Peyer's patch (tissue), 4 donors: ENCODE measurements at regions not wholly inside any gene's neighbourhood (a gene's known extent, or its start where the extent isn't known, plus 50 kb on each side); places are given as distances from the start of the nearest gene placed in this dataset.

Experiments
- DNase-seq, 3 donors: peaks; one replicate each; pipeline ENCODE4 v3.0.0-alpha.2; 2017 to 2019
- H3K27ac ChIP-seq, 4 donors: fragments of 200-600 bp; sonication (generic); one replicate each; pipeline ENCODE4 v1.5.1; 2016 to 2019
- H3K27me3 ChIP-seq, 2 donors: fragments of 200-600 bp; sonication (generic); one replicate each; pipeline ENCODE4 v1.5.1; 2019
- H3K36me3 ChIP-seq, 3 donors: fragments of 200-600 bp; sonication (generic); one replicate each; pipeline ENCODE4 v1.5.1; 2016 to 2019
- H3K4me1 ChIP-seq, 4 donors: fragments of 200-600 bp; sonication (generic); one replicate each; pipeline ENCODE4 v1.5.1; 2016 to 2019
- H3K4me3 ChIP-seq, 4 donors: fragments of 200-600 bp; sonication (generic); 1 replicate in 3 of 4; 2 replicates in 1 of 4; pipeline ENCODE4 v1.5.1; 2016 to 2019; ENCODE audit warnings: mild to moderate bottlenecking in 1 of 4
- H3K9me3 ChIP-seq, 4 donors: fragments of 200-600 bp; sonication (generic); one replicate each; pipeline ENCODE4 v1.5.1; 2016 to 2019; ENCODE audit warnings: mild to moderate bottlenecking in 1 of 4
- CTCF ChIP-seq, 6 experiments: fragments of 450-650 bp in 4 of 6; fragments of 200-600 bp in 2 of 6; sonication (generic) in 1 of 6; IDR thresholded peaks; one replicate each; pipeline ENCODE4 v1.5.1; 2017 to 2019; ENCODE audit warnings: antibody characterized with exemption in 6 of 6, mild to moderate bottlenecking in 3 of 6, moderate library complexity in 1 of 6
- POLR2A ChIP-seq, 2 donors: fragments of 450-650 bp; IDR thresholded peaks; one replicate each; pipeline ENCODE4 v1.5.1; 2017; ENCODE audit warnings: antibody characterized with exemption in 2 of 2, mild to moderate bottlenecking in 2 of 2, moderate library complexity in 2 of 2

GRCh38 chr3:87161851-87162250 lies 65.3 kb upstream of the CHMP2B start:
- Histone ChIP-seq H3K4me3 (no peak overlapping the region), H3K4me1 (no peaks in the 10 kb centered on the region), H3K36me3 (no peaks in the 10 kb centered on the region), H3K27me3 (no peaks in the 10 kb centered on the region), H3K9me3 (no peaks in the 10 kb centered on the region), H3K27ac (no peak overlapping the region)
- no peak for DNase-seq
- TF ChIP-seq CTCF (IDR thresholded peaks at IDR 0.05): no peak
- TF ChIP-seq POLR2A (IDR thresholded peaks at IDR 0.05): no peak

GRCh38 chr3:87161417-87161816 lies 65.7 kb upstream of the CHMP2B start:
- H3K9me3 ChIP-seq: no peaks in the 10 kb centered on the region
- DNase-seq: no peak
- H3K27me3 ChIP-seq: no peaks in the 10 kb centered on the region
- H3K4me1 ChIP-seq: no peaks in the 10 kb centered on the region
- H3K27ac ChIP-seq: no peak overlapping the region
- no peak overlapping the region for H3K4me3 ChIP-seq
- no peak for TF ChIP-seq POLR2A (IDR thresholded peaks at IDR 0.05)
- no peak for TF ChIP-seq CTCF (IDR thresholded peaks at IDR 0.05)
- no peaks in the 10 kb centered on the region for H3K36me3 ChIP-seq

- H3K4me3 ChIP-seq: no peak overlapping the region
- DNase-seq: no peak
These were observed 66.1 kb upstream of the CHMP2B start for GRCh38 chr3:87161013-87161412.

DNA sequence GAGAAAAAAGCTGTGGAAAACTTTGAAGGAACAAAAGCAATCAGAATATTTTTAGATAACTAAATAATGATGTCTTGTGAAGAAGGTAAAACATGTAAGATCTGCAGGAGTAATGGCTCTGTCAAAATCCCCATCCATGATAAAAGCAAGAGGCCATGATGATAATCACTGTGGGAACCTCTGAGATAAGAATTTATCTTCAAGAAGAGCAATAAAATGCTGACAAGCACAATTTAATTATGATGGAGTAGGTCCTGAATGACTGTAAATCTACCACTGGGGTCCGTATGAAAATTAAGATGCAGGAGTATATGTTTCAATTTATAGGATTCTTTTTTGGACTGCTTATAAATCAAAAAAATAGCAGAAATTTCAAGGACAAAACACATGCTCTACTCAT lies 68.3 kb upstream of the CHMP2B start:
- H3K9me3 ChIP-seq: no peaks in the 10 kb centered on the region
- no peak for DNase-seq
- TF ChIP-seq POLR2A (IDR thresholded peaks at IDR 0.05): no peak
- no peak for TF ChIP-seq CTCF (IDR thresholded peaks at IDR 0.05)
- no peak overlapping the region for H3K27ac ChIP-seq
- H3K4me3 ChIP-seq: no peak overlapping the region
- H3K27me3 ChIP-seq: no peaks in the 10 kb centered on the region
- H3K4me1 ChIP-seq: no peaks in the 10 kb centered on the region
- no peaks in the 10 kb centered on the region for H3K36me3 ChIP-seq

More at GRCh38 chr3:87161013-87161412, 66.1 kb upstream of the CHMP2B start:
- no peaks in the 10 kb centered on the region for H3K9me3 ChIP-seq
- no peaks in the 10 kb centered on the region for H3K27me3 ChIP-seq
- H3K4me1 ChIP-seq: no peaks in the 10 kb centered on the region
- no peaks in the 10 kb centered on the region for H3K36me3 ChIP-seq
- H3K27ac ChIP-seq: no peak overlapping the region
- no peak for TF ChIP-seq POLR2A (IDR thresholded peaks at IDR 0.05)
- TF ChIP-seq CTCF (IDR thresholded peaks at IDR 0.05): no peak

DNA sequence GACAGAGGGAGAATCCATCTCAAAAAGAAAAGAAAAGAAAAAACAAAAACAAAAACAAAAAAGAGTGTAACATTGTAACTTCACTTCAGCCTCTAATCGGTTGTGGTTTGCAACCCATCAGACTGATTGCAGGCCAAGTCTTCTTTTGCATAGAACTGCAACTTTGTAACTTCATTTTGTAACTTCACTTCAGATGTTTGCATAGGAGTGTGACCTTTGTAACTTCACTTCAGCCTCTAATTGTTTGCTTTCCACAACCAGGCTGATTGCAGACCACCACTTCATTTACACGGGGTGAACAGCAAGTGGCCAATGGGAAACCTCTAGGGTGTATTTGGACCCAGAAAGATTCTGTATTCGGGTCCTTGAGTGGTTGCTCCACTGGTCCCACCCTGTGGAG lies 79.1 kb upstream of the CHMP2B start:
- Histone ChIP-seq H3K27me3 (no peaks in the 10 kb centered on the region), H3K36me3 (no peaks in the 10 kb centered on the region), H3K27ac (no peak overlapping the region), H3K4me1 (no peaks in the 10 kb centered on the region), H3K9me3 (no peaks in the 10 kb centered on the region), H3K4me3 (no peak overlapping the region)
- no peak for DNase-seq
- TF ChIP-seq POLR2A (IDR thresholded peaks at IDR 0.05) (no peak), CTCF (IDR thresholded peaks at IDR 0.05) (no peak)

- Histone ChIP-seq H3K27me3 (no peaks in the 10 kb centered on the region), H3K27ac (no peak overlapping the region), H3K4me3 (no peak overlapping the region), H3K36me3 (no peaks in the 10 kb centered on the region), H3K4me1 (no peaks in the 10 kb centered on the region), H3K9me3 (no peaks in the 10 kb centered on the region)
- no peak for DNase-seq
- TF ChIP-seq POLR2A (IDR thresholded peaks at IDR 0.05) (no peak), CTCF (IDR thresholded peaks at IDR 0.05) (no peak)
These were observed 79.5 kb upstream of the CHMP2B start for GRCh38 chr3:87147562-87147961.
